K562 (cell line): ENCODE measurements at regions not wholly inside any gene's neighbourhood (a gene's known extent, or its start where the extent isn't known, plus 50 kb on each side); places are given as distances from the start of the nearest gene placed in this dataset.

Experiments used
- ATAC-seq: fragments of 200-7000 bp; cut with Tn5 transposase; 3 replicates; pipeline ENCODE4 v1.9.1; 2020; ENCODE audit warnings: moderate library complexity
- BruUV-seq: library from RNA; stranded (reverse); fragments of 400-500 nt; replicated peaks from 2 replicates; lab custom pipeline; 2021; lab: Mats Ljungman, UMichigan
- CTCF ChIA-PET: fragments of 300-600 bp; formaldehyde crosslinking; extraction: SDS; loops from one replicate; lab custom pipeline; 2021; ENCODE audit warnings: low intra/inter-chr PET ratio; lab: Yijun Ruan, JAX
- POLR2A ChIA-PET: fragments of 300-600, 350-650 bp; sonication (Branson Sonifier 250); formaldehyde crosslinking; extraction: SDS; loops from one replicate; lab custom pipeline; 2021; ENCODE audit warnings: antibody characterized with exemption, inconsistent platforms; lab: Yijun Ruan, JAX
- DNase-seq, 4 experiments: peaks; one replicate each; pipeline versions ENCODE4 v3.0.0 to v3.0.0-alpha.2; 2011 to 2018; ENCODE audit warnings: low spot score in 3 of 4, mixed read lengths in 3 of 4; ENCODE audit errors: extremely low read depth in 1 of 4
- FAIRE-seq: peaks from 2 replicates; lab custom pipeline; 2011; peaks lifted over from hg19 to GRCh38; lab: Jason Lieb, UNC
- H2AFZ ChIP-seq: 2 replicates; pipeline ENCODE4 v1.6.0; 2011; ENCODE audit warnings: low read depth, low read length, control low read depth, inconsistent platforms
- H3K27ac ChIP-seq: fragments of 200-600 bp; 3 replicates; pipeline ENCODE4 v1.8.0; 2011; ENCODE audit warnings: low read depth, mild to moderate bottlenecking, control low read depth, inconsistent platforms, low read length, moderate library complexity, mixed read lengths; ENCODE audit errors: extremely low read depth
- H3K27me3 ChIP-seq, 2 experiments: fragments of 300-600 bp in 1 of 2; 2 replicates in 1 of 2; 3 replicates in 1 of 2; pipeline versions ENCODE4 v1.6.0 to v1.8.0; 2011; ENCODE audit warnings: inconsistent platforms in 2 of 2, low read length in 2 of 2, mild to moderate bottlenecking in 1 of 2, mixed read lengths in 1 of 2, moderate library complexity in 1 of 2; ENCODE audit not compliant: control insufficient read depth in 2 of 2, insufficient read depth in 2 of 2
- H3K36me3 ChIP-seq: fragments of 300-600 bp; 3 replicates; pipeline ENCODE4 v1.8.0; 2011; ENCODE audit warnings: mild to moderate bottlenecking, low read length, inconsistent platforms; ENCODE audit not compliant: control insufficient read depth, insufficient read depth
- H3K4me1 ChIP-seq, 2 experiments: fragments of 200-600 bp in 1 of 2; replicated peaks in 1 of 2; 2 replicates in 1 of 2; 3 replicates in 1 of 2; pipeline versions ENCODE4 v1.5.1 to v1.8.0; 2011; ENCODE audit warnings: inconsistent platforms in 2 of 2, low read length in 2 of 2, mild to moderate bottlenecking in 1 of 2, mixed read lengths in 1 of 2, moderate library complexity in 1 of 2; ENCODE audit not compliant: control insufficient read depth in 2 of 2, insufficient read depth in 2 of 2
- H3K4me2 ChIP-seq: 2 replicates; pipeline ENCODE4 v1.6.1; 2011; ENCODE audit warnings: low read length, control low read depth, inconsistent platforms, mixed read lengths; ENCODE audit not compliant: insufficient read depth
- H3K4me3 ChIP-seq: fragments of 200-600 bp; sonication (generic), shearing (Covaris generic); 2 replicates; pipeline ENCODE4 v1.5.1; 2016; ENCODE audit warnings: control low read depth, inconsistent platforms
- H3K79me2 ChIP-seq: fragments of 200-600 bp; 3 replicates; pipeline ENCODE4 v1.8.0; 2011; ENCODE audit warnings: low read length, inconsistent platforms; ENCODE audit not compliant: control insufficient read depth, insufficient read depth
- H3K9ac ChIP-seq, 2 experiments: 2 replicates each; pipeline versions ENCODE4 v1.6.0 to v1.6.1; 2011; ENCODE audit warnings: low read depth in 2 of 2, low read length in 2 of 2, control low read depth in 1 of 2, inconsistent platforms in 1 of 2, mild to moderate bottlenecking in 1 of 2, mixed read lengths in 1 of 2; ENCODE audit not compliant: insufficient read depth in 1 of 2
- H3K9me1 ChIP-seq: one replicate; pipeline ENCODE4 v1.6.0; 2011; ENCODE audit warnings: inconsistent platforms, mild to moderate bottlenecking, low read length, moderate library complexity; ENCODE audit not compliant: control insufficient read depth, insufficient read depth
- H3K9me3 ChIP-seq: replicated peaks from 2 replicates; pipeline ENCODE4 v1.5.1; 2011; ENCODE audit warnings: low read depth, low read length, inconsistent platforms; ENCODE audit not compliant: control insufficient read depth, insufficient read depth
- H4K20me1 ChIP-seq: replicated peaks from 2 replicates; pipeline ENCODE4 v1.6.1; 2011; ENCODE audit warnings: low read length, inconsistent platforms, mixed read lengths; ENCODE audit not compliant: control insufficient read depth, insufficient read depth
- CEBPG ChIP-seq, 3 experiments: fragments of 200-800 bp in 1 of 3; sonication (Bioruptor generic) in 1 of 3; sonication (generic) in 1 of 3; formaldehyde crosslinking in 1 of 3; IDR thresholded peaks in 2 of 3; conservative IDR thresholded peaks in 1 of 3; 2 replicates each; pipeline versions ENCODE4 v1.6.1 to v1.8.0; 2016 to 2022; ENCODE audit warnings: missing compliant biosample characterization in 2 of 3, missing genetic modification characterization in 2 of 3, mild to moderate bottlenecking in 1 of 3, missing genetic modification reagents in 1 of 3
- CHD2 ChIP-seq: IDR thresholded peaks from 2 replicates; pipeline ENCODE4 v1.6.1; 2011; ENCODE audit warnings: low read depth, low read length
- CXXC5 ChIP-seq: fragments of 250-450 bp; sonication (Bioruptor Pico); IDR thresholded peaks from 2 replicates; pipeline ENCODE4 v1.8.0; 2022; ENCODE audit warnings: inconsistent platforms, mild to moderate bottlenecking, moderate library complexity
- GABPA ChIP-seq: fragments of 200-800 bp; sonication (Bioruptor generic); conservative IDR thresholded peaks from 2 replicates; pipeline ENCODE4 v1.6.1; 2016; ENCODE audit warnings: low read depth, missing genetic modification characterization, missing compliant biosample characterization
- HDAC8 ChIP-seq: fragments of 450-650 bp; IDR thresholded peaks from 2 replicates; pipeline ENCODE4 v1.6.1; 2016; ENCODE audit warnings: mild to moderate bottlenecking, missing genetic modification characterization, moderate library complexity, missing compliant biosample characterization
- L3MBTL2 ChIP-seq: fragments of 450-650 bp; IDR thresholded peaks from 2 replicates; pipeline ENCODE4 v1.6.1; 2016; ENCODE audit warnings: mild to moderate bottlenecking, moderate library complexity
- NR2C2 ChIP-seq, 2 experiments: fragments of 200-800 bp in 1 of 2; sonication (Bioruptor generic) in 1 of 2; sonication (generic) in 1 of 2; formaldehyde crosslinking in 1 of 2; IDR thresholded peaks; 2 replicates each; pipeline versions ENCODE4 v1.6.1 to v1.8.0; 2016 to 2022; ENCODE audit warnings: mild to moderate bottlenecking in 1 of 2, missing compliant biosample characterization in 1 of 2, missing genetic modification characterization in 1 of 2, missing genetic modification reagents in 1 of 2
- TAF7 ChIP-seq: fragments of 450-650 bp; IDR thresholded peaks from 2 replicates; pipeline ENCODE4 v1.6.1; 2016; ENCODE audit warnings: missing genetic modification characterization, missing compliant biosample characterization
- ZKSCAN8 ChIP-seq: fragments of 200-800 bp; sonication (Bioruptor generic); IDR thresholded peaks from 2 replicates; pipeline ENCODE4 v1.6.1; 2016; ENCODE audit warnings: missing genetic modification characterization, missing compliant biosample characterization
- ZNF175 ChIP-seq: fragments of 200-800 bp; sonication (Bioruptor generic); IDR thresholded peaks from 2 replicates; pipeline ENCODE4 v1.6.1; 2016; ENCODE audit warnings: low read depth, mild to moderate bottlenecking, missing genetic modification characterization, missing compliant biosample characterization
- ZNF584 ChIP-seq: fragments of 200-800 bp; sonication (Bioruptor generic); IDR thresholded peaks from 2 replicates; pipeline ENCODE4 v1.6.1; 2016; ENCODE audit warnings: low read depth, mild to moderate bottlenecking, missing genetic modification characterization, missing compliant biosample characterization
- ZSCAN32 ChIP-seq: fragments of 450-650 bp; formaldehyde crosslinking; IDR thresholded peaks from 2 replicates; pipeline ENCODE4 v1.4.0; 2020; ENCODE audit warnings: mild to moderate bottlenecking, moderate library complexity
- WGBS: fragments of 100-300 bp; shearing (Covaris generic); methylation state at CpG from one replicate; pipeline ENCODE4 v1.1.6; 2016; ENCODE audit warnings: low coverage, mixed read lengths; ENCODE audit not compliant: insufficient coverage; ENCODE audit errors: missing lambda C conversion rate; 5-methylcytosine and 5-hydroxymethylcytosine counted together
- in situ Hi-C: fragments of 300-500 bp; cut with MboI; formaldehyde crosslinking; loops from 4 replicates; pipeline ENCODE4 v1.15.0; 2018; ENCODE audit warnings: inconsistent platforms, mixed read lengths
- intact Hi-C: fragments of 100-400 bp; cut with micrococcal nuclease; formaldehyde crosslinking; loops from 2 replicates; pipeline ENCODE4 v1.14.2; 2022
- TF ChIP-seq, protein P1 (sequence below), 2 experiments: fragments of 450-650 bp; formaldehyde crosslinking in 1 of 2; IDR thresholded peaks; 2 replicates each; pipeline versions ENCODE4 v1.4.0 to v1.6.1; 2014 to 2020; ENCODE audit warnings: mild to moderate bottlenecking in 2 of 2, borderline replicate concordance in 1 of 2, low read depth in 1 of 2

DNA sequence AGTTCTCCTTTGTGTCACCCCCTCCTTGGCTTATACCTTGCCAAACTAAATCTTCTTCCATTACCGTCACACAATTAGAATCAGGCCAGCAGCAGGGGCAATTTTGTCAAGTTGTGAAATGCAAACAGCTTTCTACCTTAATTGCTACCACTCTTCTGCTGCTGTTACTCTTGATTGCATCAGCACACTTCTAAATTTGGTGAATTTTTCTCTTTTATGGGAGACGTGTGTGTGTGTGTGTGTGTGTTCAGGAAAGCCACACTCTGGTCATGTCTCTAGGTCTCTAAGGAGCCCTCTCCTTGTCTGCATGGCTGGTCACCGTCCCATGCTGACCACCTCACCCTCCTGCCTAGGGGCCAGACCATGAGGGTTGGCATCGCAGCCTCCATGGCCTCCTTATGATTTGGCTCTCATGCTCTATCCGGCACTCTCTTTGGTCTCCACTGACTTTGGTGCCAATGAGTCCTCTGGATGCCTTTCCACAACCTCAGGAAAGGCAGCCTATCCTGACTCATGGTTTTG is 87.7 kb downstream of the GATA6 start:
- FAIRE-seq (no peak), DNase-seq (no peak), ATAC-seq (peak; percentile 54)
- Histone ChIP-seq H2AFZ (no peak overlapping the region), H3K36me3 (no peaks in the 10 kb centered on the region), H4K20me1 (no peaks in the 10 kb centered on the region), H3K4me1 (no peaks in the 10 kb centered on the region), H3K9me3 (no peaks in the 10 kb centered on the region), H3K79me2 (no peaks in the 10 kb centered on the region), H3K9me1 (no peaks in the 10 kb centered on the region), H3K27me3 (peaks cover 10 to 18% of the 10 kb centered on the region in 2 experiments; a peak in 4 of 5 replicates), H3K4me2 (no peak overlapping the region), H3K9ac (no peak overlapping the region), H3K27ac (no peak overlapping the region; the same call in 2 of the 3 replicates), H3K4me3 (no peak overlapping the region)
- intact Hi-C loops = no loop called here
- ChIA-PET POLR2A (interaction anchor here (0.5 kb wide), 1 partner anchor 63 kb away, joined by 4 read pairs; no protein-coding TSS in a partner anchor), CTCF (no interaction called here)
- in situ Hi-C loops = no loop called here
- WGBS = 6% methylated on average over 5 of the region's 5 CpGs
- no TSS peak for BruUV-seq
- no peak for TF ChIP-seq NR2C2 (CRISPR knock-in tag; IDR thresholded peaks at IDR 0.05)
- peak; percentile 25; the same call in 1 of the 2 replicates for TF ChIP-seq NR2C2 (tag; IDR thresholded peaks at IDR 0.05)
- TF ChIP-seq ZNF584 (CRISPR knock-in tag) = peak; percentile 77
- TF ChIP-seq CHD2 = no peak
- 0 out of 2 replicates have a peak, but pooled peaks have one; percentile 22 for TF ChIP-seq GABPA
- TF ChIP-seq L3MBTL2 = peak; percentile 44; the same call in 1 of the 2 replicates
- TF ChIP-seq, protein P1, sequence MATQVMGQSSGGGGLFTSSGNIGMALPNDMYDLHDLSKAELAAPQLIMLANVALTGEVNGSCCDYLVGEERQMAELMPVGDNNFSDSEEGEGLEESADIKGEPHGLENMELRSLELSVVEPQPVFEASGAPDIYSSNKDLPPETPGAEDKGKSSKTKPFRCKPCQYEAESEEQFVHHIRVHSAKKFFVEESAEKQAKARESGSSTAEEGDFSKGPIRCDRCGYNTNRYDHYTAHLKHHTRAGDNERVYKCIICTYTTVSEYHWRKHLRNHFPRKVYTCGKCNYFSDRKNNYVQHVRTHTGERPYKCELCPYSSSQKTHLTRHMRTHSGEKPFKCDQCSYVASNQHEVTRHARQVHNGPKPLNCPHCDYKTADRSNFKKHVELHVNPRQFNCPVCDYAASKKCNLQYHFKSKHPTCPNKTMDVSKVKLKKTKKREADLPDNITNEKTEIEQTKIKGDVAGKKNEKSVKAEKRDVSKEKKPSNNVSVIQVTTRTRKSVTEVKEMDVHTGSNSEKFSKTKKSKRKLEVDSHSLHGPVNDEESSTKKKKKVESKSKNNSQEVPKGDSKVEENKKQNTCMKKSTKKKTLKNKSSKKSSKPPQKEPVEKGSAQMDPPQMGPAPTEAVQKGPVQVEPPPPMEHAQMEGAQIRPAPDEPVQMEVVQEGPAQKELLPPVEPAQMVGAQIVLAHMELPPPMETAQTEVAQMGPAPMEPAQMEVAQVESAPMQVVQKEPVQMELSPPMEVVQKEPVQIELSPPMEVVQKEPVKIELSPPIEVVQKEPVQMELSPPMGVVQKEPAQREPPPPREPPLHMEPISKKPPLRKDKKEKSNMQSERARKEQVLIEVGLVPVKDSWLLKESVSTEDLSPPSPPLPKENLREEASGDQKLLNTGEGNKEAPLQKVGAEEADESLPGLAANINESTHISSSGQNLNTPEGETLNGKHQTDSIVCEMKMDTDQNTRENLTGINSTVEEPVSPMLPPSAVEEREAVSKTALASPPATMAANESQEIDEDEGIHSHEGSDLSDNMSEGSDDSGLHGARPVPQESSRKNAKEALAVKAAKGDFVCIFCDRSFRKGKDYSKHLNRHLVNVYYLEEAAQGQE (IDR thresholded peaks at IDR 0.05; ENCODE audit: borderline replicate concordance) = no peak
- TF ChIP-seq, protein P1 (CRISPR knock-in tag; IDR thresholded peaks at IDR 0.05; ENCODE audit: low read depth) = no peak
- peak; percentile 82 for TF ChIP-seq ZSCAN32 (CRISPR knock-in tag)
- TF ChIP-seq HDAC8 (tag) = 0 out of 2 replicates have a peak, but pooled peaks have one; percentile 74
- peak; percentile 40; the same call in 1 of the 2 replicates for TF ChIP-seq CXXC5
- TF ChIP-seq TAF7 (tag) = 0 out of 2 replicates have a peak, but pooled peaks have one; percentile 20
- TF ChIP-seq ZKSCAN8 (CRISPR knock-in tag) = peak; percentile 38; the same call in 1 of the 2 replicates
- TF ChIP-seq CEBPG (CRISPR knock-in tag; IDR thresholded peaks at IDR 0.05) = peak; percentile 80
- TF ChIP-seq CEBPG (tag; conservative IDR thresholded peaks at IDR 0.05 in 1 of 2, IDR thresholded peaks at IDR 0.05 in 1 of 2) = peak; percentile 87 to 97
- TF ChIP-seq ZNF175 (CRISPR knock-in tag) = peak; percentile 91
